GM18858 (cell line): ENCODE measurements at regions not wholly inside any gene's neighbourhood (a gene's known extent, or its start where the extent isn't known, plus 50 kb on each side); places are given as distances from the start of the nearest gene placed in this dataset.

Experiments
- ATAC-seq: cut with Tn5 transposase; IDR thresholded peaks from one replicate; pipeline ENCODE4 v1.9.1; 2021; ENCODE audit not compliant: unreplicated experiment

GRCh38 chr13:33372251-33372919, 86.8 kb upstream of the STARD13 start:
- ATAC-seq: no peak

DNA sequence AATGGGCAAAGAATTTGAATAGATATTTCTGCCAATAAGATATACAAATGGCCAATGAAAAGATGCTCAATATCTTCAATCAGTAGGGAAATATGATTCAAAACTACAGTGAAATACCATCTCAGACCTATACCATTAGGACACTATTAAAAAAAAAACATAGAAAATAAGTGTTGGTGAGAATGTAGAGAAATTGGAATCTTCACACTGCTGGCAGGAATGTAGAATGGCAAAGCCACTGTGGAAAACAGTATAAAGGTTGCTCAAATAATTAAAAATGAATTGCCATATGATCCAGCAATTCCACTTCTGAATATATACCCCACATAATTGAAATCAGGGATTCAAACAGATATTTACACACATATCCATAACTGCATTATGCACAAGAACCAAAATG, 88.1 kb upstream of the STARD13 start:
- no peak for ATAC-seq

GRCh38 chr13:33375421-33375820, 89.9 kb upstream of the STARD13 start:
- no peak for ATAC-seq

GRCh38 chr13:33376212-33376611, 90.7 kb upstream of the STARD13 start:
- ATAC-seq: no peak

DNA sequence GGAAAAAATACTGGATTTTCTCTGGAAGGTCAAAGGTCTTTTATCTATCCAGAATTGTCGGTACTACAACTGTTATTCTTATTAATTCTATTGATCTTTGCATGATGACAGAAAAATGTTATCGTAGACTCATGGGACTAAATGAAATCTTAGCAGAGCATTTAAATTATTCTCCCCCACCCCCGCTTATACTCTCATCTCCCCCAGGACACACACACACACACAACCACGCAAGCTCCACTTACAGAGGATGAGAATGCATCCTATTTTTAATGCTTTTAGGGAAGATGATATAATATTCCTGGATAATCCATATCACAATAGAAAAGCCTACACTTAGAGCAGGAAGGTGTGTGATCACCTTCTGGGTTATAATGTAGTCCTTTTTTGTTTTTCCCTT, 91.9 kb upstream of the STARD13 start:
- no peak for ATAC-seq

GRCh38 chr13:33377825-33378224, 92.3 kb upstream of the STARD13 start:
- ATAC-seq: no peak

- no peak for ATAC-seq
These were observed 94.1 kb upstream of the STARD13 start for GRCh38 chr13:33379608-33380007.

DNA sequence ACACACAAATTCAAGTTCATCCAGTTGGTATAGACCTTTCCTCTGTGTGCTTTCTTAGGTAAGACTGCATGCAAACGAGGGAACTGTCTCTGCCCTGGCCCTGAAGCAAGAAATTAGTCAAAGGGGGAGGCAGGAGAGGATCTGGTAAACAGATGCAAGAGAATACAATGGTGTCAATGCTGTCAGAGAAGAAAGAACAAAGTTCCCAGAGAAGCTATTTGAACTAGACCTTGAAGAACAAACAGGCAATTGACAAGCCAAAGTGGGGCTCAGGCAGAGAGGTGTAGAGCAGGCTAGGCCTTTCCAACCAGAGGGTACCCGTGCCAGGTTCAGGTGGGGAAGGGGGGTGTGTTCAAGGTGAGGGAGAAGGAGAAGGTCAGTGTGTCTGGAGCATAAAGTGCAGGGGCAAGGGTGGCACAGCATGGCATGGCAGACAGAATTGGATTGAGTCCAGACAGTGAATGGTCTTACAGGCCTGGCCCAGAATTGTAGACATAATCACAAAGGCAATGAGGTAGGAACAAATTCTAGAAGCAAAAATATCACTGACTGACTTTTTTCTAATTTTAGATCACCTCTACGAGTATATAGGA, 95.0 kb upstream of the STARD13 start:
- no peak for ATAC-seq

DNA sequence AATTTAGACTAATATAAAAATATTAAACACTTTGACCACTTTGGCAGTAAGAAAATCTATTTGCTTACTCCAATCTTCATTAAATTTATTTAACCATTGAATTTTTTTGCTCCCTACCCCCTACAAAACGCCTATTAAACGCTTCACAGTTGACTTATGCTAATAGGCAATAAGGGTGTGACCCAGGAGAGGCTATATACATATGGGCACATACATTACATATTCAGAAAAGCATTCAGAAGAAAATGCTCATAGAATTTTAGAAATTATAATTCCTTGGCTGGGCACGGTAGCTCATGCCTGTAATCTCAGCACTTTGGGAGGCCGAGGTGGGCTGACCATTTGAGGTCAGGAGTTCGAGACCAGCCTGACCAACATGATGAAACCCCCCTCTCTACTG, 95.6 kb upstream of the STARD13 start:
- no peak for ATAC-seq

GRCh38 chr13:33381906-33382305, 96.4 kb upstream of the STARD13 start:
- ATAC-seq: no peak

DNA sequence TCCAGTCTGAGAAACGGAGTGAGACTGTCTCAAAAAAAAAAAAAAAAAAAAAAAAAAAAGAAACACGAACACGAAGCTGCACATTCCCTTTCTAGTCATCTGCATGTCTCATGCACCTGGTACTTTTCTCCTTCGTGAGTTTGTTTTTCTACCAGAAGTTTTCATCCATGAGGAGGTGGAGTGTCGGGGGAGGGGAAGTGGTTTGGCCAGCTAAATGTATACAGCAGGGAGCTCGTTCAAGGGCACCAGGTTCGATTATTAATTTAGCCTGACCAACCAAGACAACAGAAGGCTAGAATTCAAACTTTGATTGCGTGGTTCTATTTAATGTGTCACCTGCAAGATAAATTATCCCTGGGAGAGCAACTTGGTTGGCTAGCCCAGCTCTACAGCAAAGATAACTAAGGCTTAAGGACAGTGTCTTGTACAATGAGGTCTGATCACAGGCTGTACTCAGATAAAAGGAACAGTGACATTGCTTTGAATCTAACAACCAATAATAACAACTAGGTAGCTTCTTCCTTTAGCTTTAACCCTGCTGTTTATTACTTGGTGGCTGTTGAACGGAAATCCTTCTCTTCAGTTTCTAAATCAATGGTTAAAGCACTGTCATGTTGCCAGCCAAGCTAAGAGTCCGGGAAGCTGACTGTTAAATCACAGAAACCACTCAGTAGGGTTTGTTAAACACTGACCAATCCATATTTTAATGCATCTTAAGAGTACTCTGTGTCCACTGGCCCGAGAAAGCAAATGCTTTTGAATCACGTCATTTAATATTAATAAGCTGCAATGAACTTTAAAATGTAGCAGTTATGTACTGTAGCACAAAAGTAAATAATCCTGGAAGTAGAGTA, 98.4 kb upstream of the STARD13 start:
- no peak for ATAC-seq

- ATAC-seq: no peak
These were observed 102.9 kb upstream of the STARD13 start for GRCh38 chr13:33388286-33388998.

DNA sequence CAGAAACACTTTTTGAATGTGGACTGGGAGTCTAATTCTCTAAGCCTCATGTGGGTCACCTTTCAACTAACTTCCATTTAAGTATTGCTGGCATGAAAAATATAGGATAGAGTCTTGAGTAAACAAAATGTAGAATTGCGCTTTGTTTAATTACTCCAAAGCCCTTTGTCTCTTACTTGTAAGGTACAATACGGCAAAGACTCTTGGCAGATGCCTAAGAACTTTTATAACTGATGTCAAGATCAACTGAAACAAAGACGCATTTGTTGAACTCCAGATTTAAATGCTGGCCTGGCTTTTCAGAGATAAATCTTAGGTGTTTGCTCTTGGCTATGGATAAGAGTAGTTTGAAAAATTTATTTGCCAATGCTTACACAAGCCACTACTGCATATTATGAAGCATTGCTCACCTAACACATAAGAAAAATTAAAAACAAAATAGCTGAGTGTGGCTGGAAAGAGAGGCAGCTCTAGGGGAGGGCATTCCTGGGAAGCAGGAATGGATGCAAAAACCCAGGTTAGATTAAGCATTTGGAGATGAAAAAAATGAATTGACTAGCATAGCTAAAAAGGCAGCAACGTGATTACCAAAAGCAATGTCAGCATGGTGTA, 107.3 kb upstream of the STARD13 start:
- no peak for ATAC-seq

DNA sequence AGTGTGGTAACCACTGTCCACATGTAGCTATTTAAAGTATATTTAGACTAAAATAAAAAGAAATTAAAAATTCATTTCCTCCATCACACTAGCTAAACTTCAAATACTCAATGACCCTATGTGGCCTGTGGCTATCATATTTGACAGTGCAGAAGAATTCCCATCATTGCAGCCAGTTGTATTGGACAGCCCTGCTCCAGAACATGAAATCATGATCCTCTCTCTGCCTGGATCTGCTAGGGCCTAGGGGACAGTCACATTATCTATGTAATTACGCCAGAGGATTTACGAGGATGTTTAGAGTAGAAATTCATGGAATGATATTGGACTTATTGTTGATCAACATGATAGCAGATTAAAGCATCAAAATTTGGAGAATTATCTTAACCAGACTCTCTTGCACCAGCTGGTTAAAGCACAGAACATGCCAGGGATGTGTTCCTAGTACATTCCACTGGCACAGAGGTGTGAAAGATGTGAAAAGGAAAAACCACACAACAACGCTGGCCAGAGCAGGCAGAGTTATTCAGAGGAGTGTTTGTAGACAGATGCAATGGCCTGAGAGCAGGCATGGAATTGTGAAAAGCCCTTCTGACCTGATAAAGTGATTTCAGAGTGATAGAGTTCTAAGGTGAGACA, 108.9 kb upstream of the STARD13 start:
- ATAC-seq: no peak

DNA sequence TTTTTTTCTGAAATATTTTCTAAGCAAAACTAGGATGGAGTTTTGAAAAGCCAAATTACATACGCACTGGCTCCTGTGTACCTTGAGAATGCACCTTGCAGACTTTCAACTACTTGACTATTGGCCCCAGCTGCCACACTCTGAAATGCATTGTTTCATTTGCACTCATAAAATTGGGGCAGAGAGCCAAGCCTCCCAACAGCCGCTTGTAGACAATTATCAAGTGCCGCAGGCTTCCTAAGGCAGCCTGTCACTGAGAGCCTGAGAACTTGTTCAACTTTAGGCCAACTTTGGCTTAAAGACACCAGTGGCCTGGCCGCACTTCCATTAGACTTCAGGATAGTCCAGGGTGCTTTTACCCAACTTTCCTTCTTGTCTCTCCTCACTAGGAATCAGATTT, 115.7 kb upstream of the STARD13 start:
- ATAC-seq: no peak

DNA sequence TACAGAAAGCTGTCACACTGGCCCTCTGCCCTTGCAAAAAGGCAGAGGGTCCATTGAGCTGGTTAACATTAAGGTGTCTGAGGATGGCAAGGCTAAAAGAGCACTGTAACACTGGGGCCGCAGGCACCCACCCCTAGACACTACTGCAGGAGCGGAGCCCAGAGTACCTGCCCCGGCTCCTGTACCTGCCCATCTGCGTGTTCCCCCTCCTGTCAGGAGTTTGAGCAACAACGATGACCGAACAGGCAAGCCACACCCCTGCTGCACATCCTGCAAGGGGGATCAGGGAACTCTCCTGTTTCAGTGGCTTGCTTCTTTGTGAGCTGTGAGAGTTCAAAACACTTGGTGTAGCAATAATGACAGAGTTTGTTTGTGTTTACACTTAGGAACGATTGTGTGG, 117.4 kb upstream of the STARD13 start:
- ATAC-seq: no peak

DNA sequence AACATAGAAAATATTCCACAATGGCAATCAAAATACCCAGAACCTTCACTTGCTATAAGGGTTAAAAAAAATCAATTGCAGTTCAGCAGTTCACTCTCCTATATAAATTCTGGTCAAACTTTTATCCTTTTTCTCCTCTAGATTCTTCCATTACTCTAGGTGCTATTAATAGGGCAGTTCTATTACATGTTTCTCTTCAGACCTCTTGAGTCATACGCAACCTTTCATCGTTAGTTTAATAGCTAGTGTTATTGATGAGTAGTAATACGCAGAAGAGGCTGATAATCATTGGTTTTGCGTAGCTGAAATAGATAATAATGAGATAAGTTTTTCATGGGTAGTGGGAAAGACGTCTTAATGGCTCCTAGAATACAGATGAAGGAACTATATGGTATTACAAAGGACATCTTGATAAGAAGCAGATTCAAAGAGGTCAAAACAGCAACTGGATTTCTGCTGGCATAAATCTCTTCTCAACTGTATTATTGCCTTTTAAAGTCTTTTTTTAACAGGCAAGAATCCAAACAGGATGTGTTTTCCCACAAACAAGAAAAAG, 118.3 kb upstream of the STARD13 start:
- no peak for ATAC-seq

DNA sequence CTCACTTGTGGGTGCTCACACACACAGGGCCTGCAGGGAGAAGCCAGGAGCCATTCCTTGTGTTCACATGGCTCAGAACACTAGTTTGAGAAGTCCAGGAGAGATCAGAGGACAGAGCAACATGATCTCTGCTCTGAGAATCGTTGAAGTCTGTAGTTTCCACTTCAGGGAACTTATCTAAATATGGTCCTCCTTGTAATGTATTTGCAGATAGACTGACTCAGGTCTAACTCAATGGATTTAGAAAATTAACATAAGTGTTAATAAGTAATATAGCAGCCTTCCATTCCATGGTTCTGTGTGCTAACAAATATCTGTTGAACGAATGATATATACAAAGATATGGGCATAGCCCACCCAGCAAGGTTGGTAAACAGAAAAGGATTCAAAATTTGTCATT, 119.8 kb upstream of the STARD13 start:
- no peak for ATAC-seq

- ATAC-seq: no peak
These were observed 124.3 kb upstream of the STARD13 start for GRCh38 chr13:33409673-33410510.
